Panc1 (cell line): ENCODE measurements at regions not wholly inside any gene's neighbourhood (a gene's known extent, or its start where the extent isn't known, plus 50 kb on each side); places are given as distances from the start of the nearest gene placed in this dataset.

Experiments
- ATAC-seq: fragments of 200-7000 bp; cut with Tn5 transposase; 2 replicates; pipeline ENCODE4 v1.9.1; 2020; ENCODE audit warnings: mild to moderate bottlenecking, moderate library complexity
- BruUV-seq: library from RNA; stranded (reverse); fragments of 400-500 nt; replicated peaks from 2 replicates; lab custom pipeline; 2021; lab: Mats Ljungman, UMichigan
- CTCF ChIA-PET: fragments of 300-600 bp; sonication (Branson Sonifier 250); formaldehyde crosslinking; loops from one replicate; lab custom pipeline; 2022; ENCODE audit warnings: antibody characterized with exemption; lab: Charles Lee
- POLR2A ChIA-PET: fragments of 300-600 bp; sonication (Branson Sonifier 250); formaldehyde crosslinking; loops from one replicate; lab custom pipeline; 2022; ENCODE audit warnings: antibody characterized with exemption; lab: Charles Lee
- DNase-seq: peaks from one replicate; pipeline ENCODE4 v3.0.0-alpha.2; 2010; ENCODE audit warnings: low read depth, low spot score
- H3K27ac ChIP-seq: 2 replicates; pipeline ENCODE4 v1.5.1; 2011; ENCODE audit warnings: mild to moderate bottlenecking, low read length, inconsistent platforms
- H3K27me3 ChIP-seq: fragments of 200-500 bp; sonication (Bioruptor generic); 2 replicates; pipeline ENCODE4 v1.6.0; 2014; ENCODE audit warnings: low read length, inconsistent platforms; ENCODE audit not compliant: control insufficient read depth, insufficient read depth
- H3K36me3 ChIP-seq: fragments of 200-500 bp; sonication (Bioruptor generic); 2 replicates; pipeline ENCODE4 v1.5.1; 2014; ENCODE audit warnings: inconsistent platforms, mild to moderate bottlenecking, low read length, moderate library complexity; ENCODE audit not compliant: control insufficient read depth, insufficient read depth
- H3K4me1 ChIP-seq: 2 replicates; pipeline ENCODE4 v1.5.1; 2011; ENCODE audit warnings: inconsistent platforms, mild to moderate bottlenecking, low read length, moderate library complexity; ENCODE audit not compliant: control insufficient read depth, insufficient read depth
- H3K4me3 ChIP-seq, 2 experiments: 2 replicates each; pipeline ENCODE4 v1.5.1; 2011 to 2012; ENCODE audit warnings: low read depth in 2 of 2, low read length in 2 of 2, mild to moderate bottlenecking in 2 of 2, inconsistent platforms in 1 of 2, moderate library complexity in 1 of 2
- H3K9me3 ChIP-seq: fragments of 200-500 bp; sonication (Bioruptor generic); 2 replicates; pipeline ENCODE4 v1.5.1; 2014; ENCODE audit warnings: low read depth, mild to moderate bottlenecking, inconsistent platforms, low read length, moderate library complexity; ENCODE audit not compliant: control insufficient read depth, insufficient read depth
- CTCF ChIP-seq: fragments of 450-650 bp; IDR thresholded peaks from 2 replicates; pipeline ENCODE4 v1.5.1; 2017; ENCODE audit warnings: mild to moderate bottlenecking
- POLR2AphosphoS5 ChIP-seq: IDR thresholded peaks from 2 replicates; pipeline ENCODE4 v1.6.1; 2012; ENCODE audit warnings: mild to moderate bottlenecking, low read depth, low read length, moderate library complexity
- REST ChIP-seq, 2 experiments: IDR thresholded peaks; 2 replicates each; pipeline ENCODE4 v1.6.1; 2011 to 2012; ENCODE audit warnings: low read depth in 2 of 2, control low read depth in 1 of 2, low read length in 1 of 2, mild to moderate bottlenecking in 1 of 2, moderate library complexity in 1 of 2; ENCODE audit not compliant: insufficient read depth in 1 of 2
- SIN3A ChIP-seq: IDR thresholded peaks from 2 replicates; pipeline ENCODE4 v1.6.1; 2012; ENCODE audit warnings: low read depth, mild to moderate bottlenecking, low read length, moderate library complexity, borderline replicate concordance; ENCODE audit not compliant: insufficient read depth
- TCF7L2 ChIP-seq: IDR thresholded peaks from 2 replicates; pipeline ENCODE4 v1.6.1; 2011; ENCODE audit warnings: mild to moderate bottlenecking, low read depth, low read length, inconsistent platforms
- in situ Hi-C: cut with HindIII; loops from 2 replicates; pipeline ENCODE4 v1.10.0; 2016; ENCODE audit warnings: low sequenced_read_pairs, low pct_unique_long_range_greater_than_20kb
- intact Hi-C: fragments of 100-400 bp; cut with micrococcal nuclease; formaldehyde crosslinking; loops from one replicate; pipeline ENCODE4 v1.10.0; 2022; ENCODE audit not compliant: unreplicated experiment

- Histone ChIP-seq H3K27me3 (no peaks in the 10 kb centered on the region), H3K4me3 (no peak overlapping the region), H3K36me3 (no peaks in the 10 kb centered on the region), H3K4me1 (no peaks in the 10 kb centered on the region), H3K9me3 (no peaks in the 10 kb centered on the region), H3K27ac (no peak overlapping the region)
- in situ Hi-C loops: no loop called here
- intact Hi-C loops: no loop called here
- no peak for DNase-seq
- ChIA-PET CTCF (no interaction called here), POLR2A (no interaction called here)
- no peak for TF ChIP-seq POLR2AphosphoS5
- no peak for TF ChIP-seq TCF7L2
- no peak for TF ChIP-seq REST (IDR thresholded peaks at IDR 0.05; ENCODE audit: insufficient read depth in 1 of 2, low read depth in 2 of 2, low read length in 1 of 2)
- no peak for TF ChIP-seq CTCF
- no peak for TF ChIP-seq SIN3A
- no TSS peak for BruUV-seq
- ATAC-seq: no peak
Measured at GRCh38 chr20:48025661-48026060, 240.4 kb upstream of the SULF2 start.

- intact Hi-C loops (no loop called here), in situ Hi-C loops (no loop called here)
- POLR2A ChIA-PET: no interaction called here
- TF ChIP-seq TCF7L2: no peak
- no peak for TF ChIP-seq POLR2AphosphoS5
- TF ChIP-seq REST (IDR thresholded peaks at IDR 0.05; ENCODE audit: insufficient read depth in 1 of 2, low read depth in 2 of 2, low read length in 1 of 2): no peak
- no peak for TF ChIP-seq SIN3A
- TF ChIP-seq CTCF: no peak
- no peak overlapping the region for H3K27ac ChIP-seq
- CTCF ChIA-PET: no interaction called here
- ATAC-seq (peak; percentile 78), DNase-seq (no peak)
- no TSS peak for BruUV-seq
- H3K36me3 ChIP-seq: no peaks in the 10 kb centered on the region
- H3K4me1 ChIP-seq: no peaks in the 10 kb centered on the region
- H3K4me3 ChIP-seq: no peak overlapping the region
- H3K9me3 ChIP-seq: no peaks in the 10 kb centered on the region
- no peaks in the 10 kb centered on the region for H3K27me3 ChIP-seq
Measured at GRCh38 chr20:48025051-48025515, 239.8 kb upstream of the SULF2 start.
